ENCODE measurements at regions not wholly inside any gene's neighbourhood (a gene's known extent, or its start where the extent isn't known, plus 50 kb on each side); places are given as distances from the start of the nearest gene placed in this dataset.

GRCh38 chr9:101858026-101858425 lies 119.6 kb upstream of the GRIN3A start:
- TF ChIP-seq, protein P1, sequence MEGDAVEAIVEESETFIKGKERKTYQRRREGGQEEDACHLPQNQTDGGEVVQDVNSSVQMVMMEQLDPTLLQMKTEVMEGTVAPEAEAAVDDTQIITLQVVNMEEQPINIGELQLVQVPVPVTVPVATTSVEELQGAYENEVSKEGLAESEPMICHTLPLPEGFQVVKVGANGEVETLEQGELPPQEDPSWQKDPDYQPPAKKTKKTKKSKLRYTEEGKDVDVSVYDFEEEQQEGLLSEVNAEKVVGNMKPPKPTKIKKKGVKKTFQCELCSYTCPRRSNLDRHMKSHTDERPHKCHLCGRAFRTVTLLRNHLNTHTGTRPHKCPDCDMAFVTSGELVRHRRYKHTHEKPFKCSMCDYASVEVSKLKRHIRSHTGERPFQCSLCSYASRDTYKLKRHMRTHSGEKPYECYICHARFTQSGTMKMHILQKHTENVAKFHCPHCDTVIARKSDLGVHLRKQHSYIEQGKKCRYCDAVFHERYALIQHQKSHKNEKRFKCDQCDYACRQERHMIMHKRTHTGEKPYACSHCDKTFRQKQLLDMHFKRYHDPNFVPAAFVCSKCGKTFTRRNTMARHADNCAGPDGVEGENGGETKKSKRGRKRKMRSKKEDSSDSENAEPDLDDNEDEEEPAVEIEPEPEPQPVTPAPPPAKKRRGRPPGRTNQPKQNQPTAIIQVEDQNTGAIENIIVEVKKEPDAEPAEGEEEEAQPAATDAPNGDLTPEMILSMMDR (IDR thresholded peaks at IDR 0.05): no peak
- no peak for TF ChIP-seq POLR2A (IDR thresholded peaks at IDR 0.05)

Data from uterus (tissue), 2 donors.